Duodenal mucosa (tissue), 2 donors: ENCODE measurements at regions not wholly inside any gene's neighbourhood (a gene's known extent, or its start where the extent isn't known, plus 50 kb on each side); places are given as distances from the start of the nearest gene placed in this dataset.

Experiments
- H3K27ac ChIP-seq: one replicate; pipeline ENCODE4 v1.7.0; 2013; ENCODE audit warnings: low read depth, low read length
- H3K27me3 ChIP-seq, 2 donors: one replicate each; pipeline ENCODE4 v1.7.0; 2013; ENCODE audit warnings: low read length in 2 of 2, control low read depth in 1 of 2; ENCODE audit not compliant: insufficient read depth in 2 of 2, control insufficient read depth in 1 of 2
- H3K36me3 ChIP-seq, 2 donors: one replicate each; pipeline ENCODE4 v1.7.0; 2013; ENCODE audit warnings: low read length in 2 of 2, control low read depth in 1 of 2; ENCODE audit not compliant: insufficient read depth in 2 of 2, control insufficient read depth in 1 of 2
- H3K4me1 ChIP-seq, 2 donors: one replicate each; pipeline ENCODE4 v1.7.0; 2013; ENCODE audit warnings: low read length in 2 of 2, control low read depth in 1 of 2; ENCODE audit not compliant: insufficient read depth in 2 of 2, control insufficient read depth in 1 of 2
- H3K4me3 ChIP-seq, 2 donors: one replicate each; pipeline ENCODE4 v1.7.0; 2013; ENCODE audit warnings: low read length in 2 of 2, low read depth in 1 of 2
- H3K9ac ChIP-seq, 2 donors: one replicate each; pipeline ENCODE4 v1.7.0; 2013; ENCODE audit warnings: low read length in 2 of 2, low read depth in 1 of 2
- H3K9me3 ChIP-seq, 2 donors: one replicate each; pipeline ENCODE4 v1.7.0; 2013; ENCODE audit warnings: low read length in 2 of 2, control low read depth in 1 of 2; ENCODE audit not compliant: control insufficient read depth in 1 of 2

DNA sequence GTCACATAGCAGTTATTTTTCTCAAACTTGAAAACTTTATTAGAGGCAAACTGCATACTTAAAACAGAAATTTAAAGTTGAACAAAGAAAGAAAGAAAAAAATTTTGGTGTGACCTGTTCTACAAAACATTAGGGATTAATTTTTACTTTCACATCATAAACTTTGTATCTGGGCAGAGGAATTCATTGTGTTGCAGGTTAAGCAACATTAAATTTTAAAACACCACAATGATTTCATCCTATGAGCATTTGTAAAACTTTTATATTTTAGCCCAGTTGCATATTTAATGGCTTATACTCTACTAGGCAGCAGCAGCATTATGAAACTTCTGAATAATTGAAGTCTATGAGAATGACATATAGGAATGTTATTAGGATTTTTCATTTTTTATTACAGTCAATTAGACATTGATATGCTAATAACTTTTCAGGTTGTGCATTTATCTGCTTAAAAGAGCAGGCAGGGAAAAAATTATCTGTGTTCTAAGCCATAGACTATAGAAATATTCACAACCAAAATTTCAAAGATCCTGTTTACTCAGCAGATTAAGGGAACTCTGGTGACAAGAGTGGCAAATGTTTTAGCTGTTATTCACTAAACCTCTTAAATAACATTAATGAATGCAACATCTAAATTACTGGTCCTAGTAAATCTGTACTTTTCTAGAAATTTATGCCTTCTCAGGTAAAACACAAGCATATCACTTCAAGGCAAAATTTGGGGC is 1088.5 kb upstream of the CDH6 start:
- no peak overlapping the region for H3K4me3 ChIP-seq
- H3K36me3 ChIP-seq, result no peaks in the 10 kb centered on the region
- no peak overlapping the region for H3K9ac ChIP-seq
- no peak overlapping the region for H3K27ac ChIP-seq
- H3K27me3 ChIP-seq, result no peaks in the 10 kb centered on the region
- no peaks in the 10 kb centered on the region for H3K4me1 ChIP-seq
- peaks cover 5% of the 10 kb centered on the region in 2 donors for H3K9me3 ChIP-seq

DNA sequence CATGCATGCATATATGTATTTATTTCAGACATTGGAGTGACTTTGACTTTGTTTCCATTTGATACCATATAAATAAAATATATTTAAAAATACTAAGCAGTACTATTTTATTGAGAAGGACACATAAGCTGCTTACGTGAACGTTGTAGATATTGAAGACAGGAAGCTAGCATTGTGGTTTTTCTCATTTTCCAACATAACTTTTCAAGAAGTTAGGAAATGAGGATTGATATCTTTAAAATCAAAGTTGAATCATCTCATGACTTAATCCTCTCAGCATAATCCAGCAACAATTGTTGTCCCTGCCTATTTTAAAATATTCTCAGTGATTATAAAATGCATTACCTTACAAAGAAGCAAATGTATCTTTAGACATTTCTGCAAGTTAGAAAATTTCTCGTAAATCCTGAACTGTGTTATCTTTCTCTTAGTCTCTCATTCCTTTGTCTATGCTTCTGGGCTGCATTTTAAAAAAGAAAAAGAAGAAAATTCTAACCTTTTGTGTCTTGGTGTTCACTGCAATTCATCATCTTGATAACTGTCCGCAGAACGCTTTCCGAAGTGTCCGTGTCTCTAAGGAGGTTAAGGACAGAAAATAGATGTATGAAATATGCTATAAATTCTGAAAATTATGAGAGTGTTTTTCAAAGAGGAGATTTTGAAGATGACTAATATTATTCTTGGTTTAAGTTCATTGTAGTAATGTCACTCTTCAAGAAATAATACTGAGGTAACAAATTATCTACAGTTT is 1089.9 kb upstream of the CDH6 start:
- Histone ChIP-seq H3K36me3 (no peaks in the 10 kb centered on the region), H3K4me3 (no peak overlapping the region), H3K27me3 (no peaks in the 10 kb centered on the region), H3K27ac (no peak overlapping the region), H3K9me3 (peaks cover 2 to 8% of the 10 kb centered on the region in 2 donors), H3K4me1 (no peaks in the 10 kb centered on the region), H3K9ac (no peak overlapping the region)

DNA sequence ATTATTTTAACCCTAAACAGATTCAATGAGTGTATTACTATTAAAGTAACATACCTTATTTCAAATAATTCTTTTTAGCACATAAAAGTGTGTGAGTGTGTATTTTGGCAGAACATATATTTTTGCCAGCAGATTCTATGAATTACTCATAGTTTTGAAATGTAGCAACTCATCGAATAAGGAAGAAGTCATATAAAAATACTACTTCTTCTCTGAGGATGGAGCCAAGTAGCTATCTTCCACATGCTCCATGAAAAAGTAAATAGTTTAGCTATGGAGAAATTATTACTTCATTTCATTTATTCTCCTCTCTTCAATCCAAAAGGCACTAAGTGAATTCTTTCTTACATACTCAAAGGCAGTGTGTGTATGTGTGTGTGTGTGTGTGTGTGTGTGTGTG is 1090.4 kb upstream of the CDH6 start:
- H3K27me3 ChIP-seq, result no peaks in the 10 kb centered on the region
- peaks cover 2 to 8% of the 10 kb centered on the region in 2 donors for H3K9me3 ChIP-seq
- H3K4me3 ChIP-seq, result no peak overlapping the region
- no peaks in the 10 kb centered on the region for H3K36me3 ChIP-seq
- no peaks in the 10 kb centered on the region for H3K4me1 ChIP-seq
- no peak overlapping the region for H3K9ac ChIP-seq
- no peak overlapping the region for H3K27ac ChIP-seq

DNA sequence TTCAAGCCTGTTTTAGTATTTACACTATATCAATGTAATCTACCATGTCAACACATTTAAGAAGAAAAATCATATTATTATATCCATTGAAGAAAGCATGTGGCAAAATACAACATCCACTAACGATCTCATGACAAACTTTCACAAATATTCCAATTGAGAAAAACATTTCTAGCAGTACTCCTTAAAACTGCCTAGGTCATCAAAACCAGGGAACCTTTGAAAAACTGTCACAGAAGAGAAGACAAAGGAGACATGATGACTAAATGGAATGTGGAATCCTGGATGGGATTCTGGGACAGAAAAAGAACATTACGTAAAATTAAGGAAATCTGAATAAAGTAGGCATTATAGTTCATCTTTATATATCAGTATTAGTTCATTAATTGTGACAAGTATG is 1091.3 kb upstream of the CDH6 start:
- Histone ChIP-seq H3K36me3 (no peaks in the 10 kb centered on the region), H3K9ac (no peak overlapping the region), H3K9me3 (peaks cover 4 to 8% of the 10 kb centered on the region in 2 donors), H3K4me3 (no peak overlapping the region), H3K27me3 (no peaks in the 10 kb centered on the region), H3K4me1 (no peaks in the 10 kb centered on the region), H3K27ac (no peak overlapping the region)

DNA sequence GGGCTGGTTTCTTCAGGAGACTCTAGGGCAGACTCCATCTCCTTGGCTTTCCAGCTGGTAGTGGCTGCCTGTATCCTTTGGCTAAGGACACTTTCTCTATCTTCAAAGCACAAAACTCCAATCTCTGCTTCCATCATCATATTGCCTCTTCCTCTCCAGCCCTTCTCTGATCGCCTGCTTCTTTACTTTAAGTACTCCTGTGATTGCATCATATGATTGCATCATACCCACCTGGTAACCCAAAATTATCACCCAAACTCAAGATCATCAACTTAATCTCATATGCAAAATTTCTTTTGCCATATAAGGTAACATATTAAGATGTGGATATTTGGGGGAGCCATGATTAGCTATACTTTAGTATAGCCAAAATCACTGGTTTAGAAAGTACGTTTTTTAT is 1092.6 kb upstream of the CDH6 start:
- Histone ChIP-seq H3K36me3 (no peaks in the 10 kb centered on the region), H3K4me1 (no peaks in the 10 kb centered on the region), H3K27ac (no peak overlapping the region), H3K27me3 (no peaks in the 10 kb centered on the region), H3K9me3 (peaks cover 6 to 8% of the 10 kb centered on the region in 2 donors), H3K9ac (no peak overlapping the region), H3K4me3 (no peak overlapping the region)

DNA sequence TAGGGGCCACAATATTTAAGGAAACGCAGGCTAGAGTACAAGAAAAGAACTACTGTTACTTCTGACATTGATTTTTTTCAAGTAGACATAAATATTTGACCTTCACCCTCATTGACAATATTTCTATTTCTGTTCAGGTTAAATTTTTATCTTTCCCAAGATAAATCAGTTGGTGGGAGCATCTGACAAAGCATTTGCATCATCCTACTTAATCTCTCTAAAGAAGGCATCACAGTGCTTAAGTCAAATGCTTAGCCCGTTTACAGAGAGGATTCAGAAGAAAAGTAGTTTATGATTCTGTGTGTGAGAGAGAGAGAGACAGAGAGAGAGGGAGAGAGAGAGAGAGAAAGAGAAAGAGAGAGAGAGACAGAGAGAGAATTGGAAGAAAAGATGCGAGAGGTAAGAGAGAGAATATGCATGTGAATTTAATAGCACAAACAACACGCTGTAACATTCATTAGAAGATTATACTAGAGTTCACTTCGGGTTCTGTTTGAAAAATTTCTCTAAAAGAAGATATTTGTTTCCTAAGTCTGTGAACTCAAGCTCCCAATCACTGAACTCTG is 1093.3 kb upstream of the CDH6 start:
- H3K27me3 ChIP-seq, result no peaks in the 10 kb centered on the region
- H3K4me1 ChIP-seq, result no peaks in the 10 kb centered on the region
- H3K27ac ChIP-seq, result no peak overlapping the region
- H3K9me3 ChIP-seq, result peaks cover 4 to 8% of the 10 kb centered on the region in 2 donors
- H3K4me3 ChIP-seq, result no peak overlapping the region
- H3K9ac ChIP-seq, result no peak overlapping the region
- H3K36me3 ChIP-seq, result no peaks in the 10 kb centered on the region

DNA sequence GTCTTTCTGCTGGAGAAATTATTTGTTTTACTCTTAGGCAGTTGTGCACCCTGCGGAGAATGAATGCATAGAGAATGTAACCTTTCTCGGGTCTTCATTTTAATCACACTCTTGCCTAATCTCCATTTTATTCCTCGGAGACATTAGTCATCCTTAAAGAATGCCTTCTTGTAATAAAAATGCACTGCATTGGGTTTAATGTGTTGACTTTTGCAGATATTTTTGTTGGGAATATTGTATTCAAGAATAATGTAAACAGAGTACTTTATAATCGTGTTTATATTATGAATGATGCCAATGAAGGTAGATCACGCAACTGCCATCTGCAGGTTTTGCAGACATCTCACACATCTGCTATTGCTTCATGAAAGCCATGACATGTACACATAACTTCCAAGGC is 1093.9 kb upstream of the CDH6 start:
- H3K4me1 ChIP-seq, result no peaks in the 10 kb centered on the region
- H3K9ac ChIP-seq, result no peak overlapping the region
- no peaks in the 10 kb centered on the region for H3K27me3 ChIP-seq
- no peaks in the 10 kb centered on the region for H3K36me3 ChIP-seq
- H3K4me3 ChIP-seq, result no peak overlapping the region
- H3K27ac ChIP-seq, result no peak overlapping the region
- H3K9me3 ChIP-seq, result peaks cover 4 to 8% of the 10 kb centered on the region in 2 donors

DNA sequence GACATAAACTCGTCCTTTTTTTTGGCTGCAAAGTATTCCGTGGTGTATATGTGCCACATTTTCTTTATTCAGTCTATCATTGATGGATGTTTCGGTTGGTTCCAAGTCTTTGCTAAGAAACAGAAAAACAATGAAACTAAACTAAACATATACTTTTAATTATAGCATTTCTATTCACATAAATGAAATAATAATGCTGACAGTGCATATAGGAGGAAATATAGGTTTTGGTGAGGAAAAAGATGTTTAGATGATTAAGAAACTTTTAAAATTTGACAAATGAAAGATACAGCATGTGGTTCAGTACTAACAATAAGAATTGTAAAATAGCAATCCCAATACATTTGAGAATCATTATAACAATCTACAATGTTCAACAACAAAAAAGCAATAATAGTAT is 1094.5 kb upstream of the CDH6 start:
- Histone ChIP-seq H3K4me1 (no peaks in the 10 kb centered on the region), H3K36me3 (no peaks in the 10 kb centered on the region), H3K9me3 (peaks cover 4 to 8% of the 10 kb centered on the region in 2 donors), H3K27me3 (no peaks in the 10 kb centered on the region), H3K9ac (no peak overlapping the region), H3K4me3 (no peak overlapping the region), H3K27ac (no peak overlapping the region)

DNA sequence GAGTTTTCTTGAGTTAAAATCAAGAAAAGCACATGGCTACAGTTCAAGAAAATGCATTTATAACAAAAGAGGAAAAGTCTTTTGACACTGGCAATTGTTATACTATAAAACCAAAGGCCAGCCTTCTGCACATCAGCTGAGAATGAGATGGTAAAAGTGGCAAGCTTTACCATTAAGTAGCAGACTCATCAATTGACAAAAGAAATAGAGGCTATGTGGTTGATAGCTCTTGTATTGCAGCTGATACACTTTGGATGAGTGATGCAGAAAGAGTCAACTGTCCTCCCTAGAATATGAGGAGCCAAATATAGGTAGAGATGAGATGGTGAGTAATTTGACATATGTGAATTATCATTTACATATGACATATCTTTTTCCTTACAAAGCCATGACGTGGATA is 1100.9 kb upstream of the CDH6 start:
- Histone ChIP-seq H3K4me3 (no peak overlapping the region), H3K27ac (no peak overlapping the region), H3K36me3 (no peaks in the 10 kb centered on the region), H3K9me3 (peaks cover 8 to 10% of the 10 kb centered on the region in 2 donors), H3K4me1 (no peaks in the 10 kb centered on the region), H3K9ac (no peak overlapping the region), H3K27me3 (no peaks in the 10 kb centered on the region)

DNA sequence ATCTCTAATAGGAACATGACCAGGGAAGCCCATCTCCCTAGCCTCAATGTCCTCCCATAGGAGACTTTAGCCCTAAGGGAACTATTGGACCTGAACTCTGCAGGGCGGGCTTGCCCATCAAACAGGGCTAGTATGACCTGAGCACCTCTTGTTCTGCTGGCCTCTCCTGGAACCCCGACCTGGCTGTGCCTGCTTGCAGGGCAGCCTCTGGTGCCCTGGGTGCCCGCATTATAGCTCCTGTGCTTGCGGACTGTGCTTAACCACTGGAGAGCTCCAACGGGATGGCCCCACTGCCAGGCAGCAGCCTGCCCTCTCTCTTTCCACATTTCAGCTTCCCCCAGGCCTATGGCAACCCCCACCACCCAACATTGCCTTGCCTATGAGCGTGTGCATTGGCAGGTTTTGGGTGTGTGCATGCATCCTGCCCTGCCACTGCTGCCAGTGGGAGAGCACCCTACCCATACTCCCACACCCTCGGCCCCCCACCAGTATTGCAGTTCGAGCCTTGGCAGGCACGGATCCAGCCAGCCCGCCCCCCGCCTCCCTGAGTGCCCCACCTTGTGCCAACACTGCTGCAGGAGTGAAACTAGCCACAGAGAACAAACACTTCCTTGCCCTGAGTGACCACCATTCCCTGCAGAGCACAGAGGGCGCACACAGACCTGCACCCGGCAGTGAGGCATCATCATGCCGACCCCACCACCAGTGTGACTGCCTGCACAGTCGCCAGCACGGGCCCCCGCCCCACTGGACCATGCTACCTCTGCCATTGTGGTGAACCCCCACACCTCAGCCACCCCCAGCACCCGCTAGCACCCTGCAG is 1123.8 kb upstream of the CDH6 start:
- H3K9ac ChIP-seq, result no peak overlapping the region
- no peak overlapping the region for H3K27ac ChIP-seq
- no peaks in the 10 kb centered on the region for H3K4me1 ChIP-seq
- no peaks in the 10 kb centered on the region for H3K36me3 ChIP-seq
- H3K27me3 ChIP-seq, result no peaks in the 10 kb centered on the region
- H3K9me3 ChIP-seq, result peaks cover 9 to 13% of the 10 kb centered on the region in 2 donors
- H3K4me3 ChIP-seq, result no peak overlapping the region
